ENCODE measurements at regions not wholly inside any gene's neighbourhood (a gene's known extent, or its start where the extent isn't known, plus 50 kb on each side); places are given as distances from the start of the nearest gene placed in this dataset.

DNA sequence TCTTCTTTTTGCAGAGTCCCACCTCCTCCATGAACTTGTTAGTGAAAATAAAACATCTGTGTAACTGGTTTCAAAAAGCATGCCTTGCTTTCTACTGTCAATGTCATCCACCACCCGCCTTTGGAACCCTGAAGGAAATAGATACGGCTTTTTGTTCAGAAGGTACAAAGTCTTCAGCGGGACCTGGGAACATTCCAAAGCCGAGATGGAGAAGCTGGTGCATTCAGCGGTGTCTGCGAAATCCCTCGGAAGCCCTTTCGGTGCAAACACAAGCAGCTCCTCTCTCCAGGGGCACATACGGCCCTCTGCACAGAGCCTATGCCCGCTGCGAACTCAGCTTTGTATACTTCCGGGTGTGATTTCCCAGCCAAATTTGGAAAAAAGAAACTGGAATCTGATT is 555.8 kb upstream of the SALL3 start:
- Histone ChIP-seq H3K27ac (ENCODE audit: low read depth in 1 of 2, low read length in 2 of 2) (no peak overlapping the region), H3K9me3 (replicated peaks in 1 of 2; ENCODE audit: control insufficient read depth in 1 of 2, insufficient read depth in 1 of 2, low read length in 2 of 2) (no peaks in the 10 kb centered on the region), H2AFZ (ENCODE audit: insufficient read depth, low read depth, low read length, poor library complexity, severe bottlenecking) (no peak overlapping the region), H3K4me1 (ENCODE audit: control insufficient read depth in 1 of 2, insufficient read depth in 2 of 2, low read length in 2 of 2) (no peaks in the 10 kb centered on the region), H4K20me1 (ENCODE audit: insufficient read depth, low read length) (no peaks in the 10 kb centered on the region), H3K4me3 (replicated peaks in 1 of 3; ENCODE audit: low read depth in 2 of 3, low read length in 3 of 3) (no peak overlapping the region), H3K79me2 (ENCODE audit: insufficient read depth, low read length) (no peaks in the 10 kb centered on the region), H3K9ac (ENCODE audit: insufficient read depth, low read length, poor library complexity, severe bottlenecking) (no peak overlapping the region), H3K27me3 (ENCODE audit: control insufficient read depth in 2 of 2, insufficient read depth in 2 of 2, low read length in 2 of 2) (no peaks in the 10 kb centered on the region), H3K36me3 (replicated peaks in 1 of 2; ENCODE audit: control insufficient read depth in 1 of 2, insufficient read depth in 2 of 2, low read length in 2 of 2) (no peaks in the 10 kb centered on the region), H3K4me2 (replicated peaks; ENCODE audit: extremely low read depth, low read length, poor library complexity, severe bottlenecking) (no peak overlapping the region)
- intact Hi-C loops (cut with micrococcal nuclease): no loop called here
- H3K36me3 Mint-ChIP-seq: no peaks in the 10 kb centered on the region
- H3K27me3 Mint-ChIP-seq (ENCODE audit: low read depth in 3 of 3): peaks cover 0 to 2% (median 1%) of the 10 kb centered on the region in 3 donors
- WGBS (ENCODE audit: insufficient coverage): 96% methylated on average over 7 of the region's 12 CpGs
- H3K27ac Mint-ChIP-seq: no peak overlapping the region
- H3K4me3 Mint-ChIP-seq: no peak overlapping the region
- H3K9me3 Mint-ChIP-seq: peaks cover 0 to 8% (median 2%) of the 10 kb centered on the region in 7 donors
- H3K4me1 Mint-ChIP-seq: no peaks in the 10 kb centered on the region
- no peak for DNase-seq
- TF ChIP-seq, protein P1, sequence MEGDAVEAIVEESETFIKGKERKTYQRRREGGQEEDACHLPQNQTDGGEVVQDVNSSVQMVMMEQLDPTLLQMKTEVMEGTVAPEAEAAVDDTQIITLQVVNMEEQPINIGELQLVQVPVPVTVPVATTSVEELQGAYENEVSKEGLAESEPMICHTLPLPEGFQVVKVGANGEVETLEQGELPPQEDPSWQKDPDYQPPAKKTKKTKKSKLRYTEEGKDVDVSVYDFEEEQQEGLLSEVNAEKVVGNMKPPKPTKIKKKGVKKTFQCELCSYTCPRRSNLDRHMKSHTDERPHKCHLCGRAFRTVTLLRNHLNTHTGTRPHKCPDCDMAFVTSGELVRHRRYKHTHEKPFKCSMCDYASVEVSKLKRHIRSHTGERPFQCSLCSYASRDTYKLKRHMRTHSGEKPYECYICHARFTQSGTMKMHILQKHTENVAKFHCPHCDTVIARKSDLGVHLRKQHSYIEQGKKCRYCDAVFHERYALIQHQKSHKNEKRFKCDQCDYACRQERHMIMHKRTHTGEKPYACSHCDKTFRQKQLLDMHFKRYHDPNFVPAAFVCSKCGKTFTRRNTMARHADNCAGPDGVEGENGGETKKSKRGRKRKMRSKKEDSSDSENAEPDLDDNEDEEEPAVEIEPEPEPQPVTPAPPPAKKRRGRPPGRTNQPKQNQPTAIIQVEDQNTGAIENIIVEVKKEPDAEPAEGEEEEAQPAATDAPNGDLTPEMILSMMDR (IDR thresholded peaks at IDR 0.05): no peak

DNA sequence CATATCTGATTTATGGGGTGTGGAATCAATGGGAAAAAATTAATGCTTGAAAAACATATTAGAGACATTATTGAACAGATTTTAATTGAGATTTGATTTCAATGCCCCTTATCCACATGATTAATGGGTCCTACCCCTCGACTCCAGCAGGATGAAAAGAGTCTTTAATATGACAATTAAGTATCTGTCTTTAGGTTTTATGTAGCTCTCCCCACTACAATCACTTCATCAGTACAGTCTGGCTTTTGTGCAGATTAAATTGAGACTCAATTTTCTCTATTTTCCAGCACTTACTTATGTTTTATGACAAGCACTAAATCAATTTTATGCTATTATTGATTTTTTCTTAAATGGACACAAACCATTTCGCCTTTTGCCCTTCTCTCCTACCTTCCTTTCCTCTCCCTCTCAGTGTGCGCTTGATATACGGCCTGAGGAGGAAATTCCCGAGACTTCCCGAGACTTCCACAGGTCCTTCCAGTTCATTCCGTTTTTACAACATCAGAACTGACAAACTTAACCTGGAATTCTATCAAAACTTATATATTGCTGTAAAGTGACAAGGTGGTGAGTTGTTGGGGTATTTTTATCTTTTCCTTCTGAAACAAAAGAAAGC is 555.1 kb upstream of the SALL3 start:
- Histone ChIP-seq H2AFZ (ENCODE audit: insufficient read depth, low read depth, low read length, poor library complexity, severe bottlenecking) (no peak overlapping the region), H3K4me3 (replicated peaks in 1 of 3; ENCODE audit: low read depth in 2 of 3, low read length in 3 of 3) (no peak overlapping the region), H3K79me2 (ENCODE audit: insufficient read depth, low read length) (no peaks in the 10 kb centered on the region), H4K20me1 (ENCODE audit: insufficient read depth, low read length) (no peaks in the 10 kb centered on the region), H3K4me1 (ENCODE audit: control insufficient read depth in 1 of 2, insufficient read depth in 2 of 2, low read length in 2 of 2) (no peaks in the 10 kb centered on the region), H3K27ac (ENCODE audit: low read depth in 1 of 2, low read length in 2 of 2) (no peak overlapping the region), H3K9me3 (replicated peaks in 1 of 2; ENCODE audit: control insufficient read depth in 1 of 2, insufficient read depth in 1 of 2, low read length in 2 of 2) (peaks cover 0 to 3% of the 10 kb centered on the region in 2 donors), H3K4me2 (replicated peaks; ENCODE audit: extremely low read depth, low read length, poor library complexity, severe bottlenecking) (no peak overlapping the region), H3K36me3 (replicated peaks in 1 of 2; ENCODE audit: control insufficient read depth in 1 of 2, insufficient read depth in 2 of 2, low read length in 2 of 2) (no peaks in the 10 kb centered on the region), H3K27me3 (ENCODE audit: control insufficient read depth in 2 of 2, insufficient read depth in 2 of 2, low read length in 2 of 2) (no peaks in the 10 kb centered on the region), H3K9ac (ENCODE audit: insufficient read depth, low read length, poor library complexity, severe bottlenecking) (no peak overlapping the region)
- Mint-ChIP-seq H3K9me3 (peaks cover 0 to 10% (median 2%) of the 10 kb centered on the region in 7 donors), H3K4me3 (no peak overlapping the region), H3K27ac (no peak overlapping the region), H3K27me3 (ENCODE audit: low read depth in 3 of 3) (peaks cover 0 to 2% (median 1%) of the 10 kb centered on the region in 3 donors), H3K36me3 (no peaks in the 10 kb centered on the region), H3K4me1 (no peaks in the 10 kb centered on the region)
- TF ChIP-seq, protein P1 (IDR thresholded peaks at IDR 0.05): no peak
- intact Hi-C loops (cut with micrococcal nuclease): no loop called here
- no CpG with 5 or more reads among the region's 7 CpGs for WGBS (ENCODE audit: insufficient coverage)
- no peak for DNase-seq
